ENCODE measurements at regions not wholly inside any gene's neighbourhood (a gene's known extent, or its start where the extent isn't known, plus 50 kb on each side); places are given as distances from the start of the nearest gene placed in this dataset.

- no peaks in the 10 kb centered on the region for H4K20me1 ChIP-seq (ENCODE audit: insufficient read depth, low read length, poor library complexity, severe bottlenecking)
- H3K27me3 ChIP-seq (ENCODE audit: insufficient read depth, low read length, poor library complexity, severe bottlenecking): peaks cover 4% of the 10 kb centered on the region
- H3K4me1 ChIP-seq (ENCODE audit: insufficient read depth, low read length, poor library complexity, severe bottlenecking): no peaks in the 10 kb centered on the region
- no peaks in the 10 kb centered on the region for H3K9me3 ChIP-seq (ENCODE audit: insufficient read depth, low read depth, low read length)
- TF ChIP-seq CTCF (conservative IDR thresholded peaks at IDR 0.05; ENCODE audit: low read length): no peak
- TF ChIP-seq EZH2phosphoT487 (IDR thresholded peaks at IDR 0.05; ENCODE audit: borderline replicate concordance): no peak
- H3K36me3 ChIP-seq (ENCODE audit: insufficient read depth, low read length): no peaks in the 10 kb centered on the region
- H3K79me2 ChIP-seq (ENCODE audit: insufficient read depth, low read length): no peaks in the 10 kb centered on the region
- H3K9ac ChIP-seq (ENCODE audit: low read depth, low read length, poor library complexity, severe bottlenecking): no peak overlapping the region
- H3K9me2 ChIP-seq (replicated peaks; ENCODE audit: low read depth, low read length): no peaks in the 10 kb centered on the region
- no peak overlapping the region for H3K4me2 ChIP-seq (ENCODE audit: low read depth, low read length, poor library complexity, severe bottlenecking)
- no peak overlapping the region for H2AFZ ChIP-seq (ENCODE audit: low read length)
- H3F3A ChIP-seq (ENCODE audit: low read depth): no peaks in the 10 kb centered on the region
- no peak overlapping the region for H3K4me3 ChIP-seq (ENCODE audit: low read length, poor library complexity, severe bottlenecking)
Observed at GRCh38 chr9:2288309-2288708, 273.2 kb downstream of the SMARCA2 start.

- Histone ChIP-seq H2AFZ (ENCODE audit: low read length) (no peak overlapping the region), H3K4me1 (ENCODE audit: insufficient read depth, low read length, poor library complexity, severe bottlenecking) (no peaks in the 10 kb centered on the region), H3K9me3 (ENCODE audit: insufficient read depth, low read depth, low read length) (no peaks in the 10 kb centered on the region), H3K79me2 (ENCODE audit: insufficient read depth, low read length) (no peaks in the 10 kb centered on the region), H3K9ac (ENCODE audit: low read depth, low read length, poor library complexity, severe bottlenecking) (no peak overlapping the region), H4K20me1 (ENCODE audit: insufficient read depth, low read length, poor library complexity, severe bottlenecking) (no peaks in the 10 kb centered on the region), H3K27me3 (ENCODE audit: insufficient read depth, low read length, poor library complexity, severe bottlenecking) (peaks cover 4% of the 10 kb centered on the region), H3K36me3 (ENCODE audit: insufficient read depth, low read length) (no peaks in the 10 kb centered on the region), H3K4me3 (ENCODE audit: low read length, poor library complexity, severe bottlenecking) (no peak overlapping the region), H3K9me2 (replicated peaks; ENCODE audit: low read depth, low read length) (no peaks in the 10 kb centered on the region), H3K4me2 (ENCODE audit: low read depth, low read length, poor library complexity, severe bottlenecking) (no peak overlapping the region), H3F3A (ENCODE audit: low read depth) (no peaks in the 10 kb centered on the region)
- TF ChIP-seq EZH2phosphoT487 (IDR thresholded peaks at IDR 0.05; ENCODE audit: borderline replicate concordance) (no peak), CTCF (conservative IDR thresholded peaks at IDR 0.05; ENCODE audit: low read length) (no peak)
Observed at GRCh38 chr9:2289263-2289662, 274.1 kb downstream of the SMARCA2 start.

- H3K4me1 ChIP-seq (ENCODE audit: insufficient read depth, low read length, poor library complexity, severe bottlenecking): no peaks in the 10 kb centered on the region
Observed at GRCh38 chr9:2290382-2290781, 275.2 kb downstream of the SMARCA2 start.

GRCh38 chr9:2291980-2292704 lies 277.0 kb downstream of the SMARCA2 start:
- no peaks in the 10 kb centered on the region for H3K9me2 ChIP-seq (replicated peaks; ENCODE audit: low read depth, low read length)
- H2AFZ ChIP-seq (ENCODE audit: low read length): no peak overlapping the region
- H3K4me3 ChIP-seq (ENCODE audit: low read length, poor library complexity, severe bottlenecking): no peak overlapping the region
- TF ChIP-seq EZH2phosphoT487 (IDR thresholded peaks at IDR 0.05; ENCODE audit: borderline replicate concordance): no peak
- TF ChIP-seq CTCF (conservative IDR thresholded peaks at IDR 0.05; ENCODE audit: low read length): no peak
- peaks cover 4% of the 10 kb centered on the region for H3K27me3 ChIP-seq (ENCODE audit: insufficient read depth, low read length, poor library complexity, severe bottlenecking)
- H3K9ac ChIP-seq (ENCODE audit: low read depth, low read length, poor library complexity, severe bottlenecking): no peak overlapping the region
- no peaks in the 10 kb centered on the region for H3K9me3 ChIP-seq (ENCODE audit: insufficient read depth, low read depth, low read length)
- no peaks in the 10 kb centered on the region for H3F3A ChIP-seq (ENCODE audit: low read depth)
- H4K20me1 ChIP-seq (ENCODE audit: insufficient read depth, low read length, poor library complexity, severe bottlenecking): no peaks in the 10 kb centered on the region
- H3K36me3 ChIP-seq (ENCODE audit: insufficient read depth, low read length): no peaks in the 10 kb centered on the region
- H3K4me2 ChIP-seq (ENCODE audit: low read depth, low read length, poor library complexity, severe bottlenecking): no peak overlapping the region
- H3K4me1 ChIP-seq (ENCODE audit: insufficient read depth, low read length, poor library complexity, severe bottlenecking): no peaks in the 10 kb centered on the region
- H3K79me2 ChIP-seq (ENCODE audit: insufficient read depth, low read length): no peaks in the 10 kb centered on the region

More at GRCh38 chr9:2290382-2290781, 275.2 kb downstream of the SMARCA2 start:
- H3K36me3 ChIP-seq (ENCODE audit: insufficient read depth, low read length): no peaks in the 10 kb centered on the region
- no peak for TF ChIP-seq EZH2phosphoT487 (IDR thresholded peaks at IDR 0.05; ENCODE audit: borderline replicate concordance)
- no peaks in the 10 kb centered on the region for H4K20me1 ChIP-seq (ENCODE audit: insufficient read depth, low read length, poor library complexity, severe bottlenecking)
- H3K9ac ChIP-seq (ENCODE audit: low read depth, low read length, poor library complexity, severe bottlenecking): no peak overlapping the region
- H2AFZ ChIP-seq (ENCODE audit: low read length): no peak overlapping the region
- no peaks in the 10 kb centered on the region for H3K9me2 ChIP-seq (replicated peaks; ENCODE audit: low read depth, low read length)
- no peaks in the 10 kb centered on the region for H3K79me2 ChIP-seq (ENCODE audit: insufficient read depth, low read length)
- H3K4me3 ChIP-seq (ENCODE audit: low read length, poor library complexity, severe bottlenecking): no peak overlapping the region
- peaks cover 4% of the 10 kb centered on the region for H3K27me3 ChIP-seq (ENCODE audit: insufficient read depth, low read length, poor library complexity, severe bottlenecking)
- H3F3A ChIP-seq (ENCODE audit: low read depth): no peaks in the 10 kb centered on the region
- H3K4me2 ChIP-seq (ENCODE audit: low read depth, low read length, poor library complexity, severe bottlenecking): no peak overlapping the region
- H3K9me3 ChIP-seq (ENCODE audit: insufficient read depth, low read depth, low read length): no peaks in the 10 kb centered on the region

Measured in Loucy (cell line).